SK-N-SH treated with all-trans-retinoic acid at 6 μM for 48 hours (cell line): ENCODE measurements at regions not wholly inside any gene's neighbourhood (a gene's known extent, or its start where the extent isn't known, plus 50 kb on each side); places are given as distances from the start of the nearest gene placed in this dataset.

Source experiments
- ARNTL ChIP-seq: fragments of 450-650 bp; formaldehyde crosslinking; IDR thresholded peaks from 2 replicates; pipeline ENCODE4 v1.5.0; 2020; ENCODE audit warnings: low read depth, mild to moderate bottlenecking, moderate library complexity, borderline replicate concordance
- RARB ChIP-seq: fragments of 250-450 bp; sonication (Bioruptor Pico); IDR thresholded peaks from 2 replicates; pipeline ENCODE4 v1.8.0; 2021; ENCODE audit warnings: mild to moderate bottlenecking, moderate library complexity
- SNAI2 ChIP-seq: fragments of 250-450 bp; sonication (Bioruptor Pico); IDR thresholded peaks from 2 replicates; pipeline ENCODE4 v1.5.0; 2020; ENCODE audit warnings: mild to moderate bottlenecking, moderate library complexity
- ZNF565 ChIP-seq: fragments of 450-650 bp; formaldehyde crosslinking; conservative IDR thresholded peaks from 2 replicates; pipeline ENCODE4 v1.5.0; 2020; ENCODE audit warnings: low read depth, mild to moderate bottlenecking, moderate library complexity
- ZNF70 ChIP-seq: fragments of 450-650 bp; formaldehyde crosslinking; IDR thresholded peaks from 2 replicates; pipeline ENCODE4 v1.5.0; 2020; ENCODE audit warnings: mild to moderate bottlenecking, moderate library complexity

DNA sequence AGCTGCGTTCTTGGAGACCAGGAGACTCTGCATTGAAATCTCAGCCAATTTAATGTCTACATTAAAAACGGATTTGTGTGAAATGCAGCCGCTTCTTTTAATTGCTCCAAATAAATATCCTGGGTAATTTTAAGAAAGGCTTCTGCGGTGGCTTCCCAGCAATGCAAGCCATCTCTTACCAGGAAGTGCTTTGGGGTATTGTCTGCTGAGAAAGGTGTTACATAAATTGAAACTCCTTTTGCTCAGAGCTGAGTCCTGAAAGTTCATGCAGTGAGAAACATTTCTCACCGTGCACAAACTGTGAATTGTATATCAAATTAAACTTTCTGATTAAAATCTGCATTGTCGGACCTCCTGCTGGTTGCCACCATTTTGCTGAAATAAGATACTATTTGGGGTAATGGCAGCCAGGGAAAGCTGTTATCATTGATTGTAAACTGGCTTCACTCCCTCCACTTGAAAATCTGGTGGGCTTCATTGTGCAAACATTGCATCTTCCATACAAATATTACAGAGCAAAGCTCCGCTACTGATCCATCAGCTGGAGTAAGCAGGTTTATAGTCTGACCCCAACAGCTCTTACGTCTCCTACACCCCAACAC lies 59.5 kb downstream of the ZIC5 start:
- no peak for TF ChIP-seq ZNF70 (CRISPR knock-in tag)
- TF ChIP-seq ARNTL (CRISPR knock-in tag) = no peak
- no peak for TF ChIP-seq SNAI2 (CRISPR knock-in tag)
- TF ChIP-seq ZNF565 = no peak
- no peak for TF ChIP-seq RARB (CRISPR knock-in tag)
